GM23338 (cell line): ENCODE measurements at regions not wholly inside any gene's neighbourhood (a gene's known extent, or its start where the extent isn't known, plus 50 kb on each side); places are given as distances from the start of the nearest gene placed in this dataset.

Experiments
- ATAC-seq: fragments of 200-7000 bp; cut with Tn5 transposase; 3 replicates; pipeline ENCODE4 v1.9.1; 2020
- DNase-seq: peaks from one replicate; pipeline ENCODE4 v3.0.0-alpha.2; 2015; ENCODE audit warnings: low spot score
- H2AFZ ChIP-seq: fragments of 200-600 bp; sonication (generic); 2 replicates; pipeline ENCODE4 v1.8.0; 2016; ENCODE audit warnings: antibody characterized with exemption, mild to moderate bottlenecking, moderate library complexity
- H3F3A ChIP-seq: fragments of 200-600 bp; sonication (generic); replicated peaks from 2 replicates; pipeline ENCODE4 v1.8.0; 2017; ENCODE audit warnings: antibody characterized with exemption, mixed run types, low read depth
- H3K27ac ChIP-seq: fragments of 200-600 bp; sonication (generic); 2 replicates; pipeline ENCODE4 v1.6.1; 2016; ENCODE audit warnings: low read depth
- H3K27me3 ChIP-seq: fragments of 200-600 bp; sonication (generic); 2 replicates; pipeline ENCODE4 v1.8.0; 2016; ENCODE audit warnings: mild to moderate bottlenecking, mixed run types, moderate library complexity; ENCODE audit not compliant: insufficient read depth
- H3K36me3 ChIP-seq: fragments of 200-600 bp; sonication (generic); 2 replicates; pipeline ENCODE4 v1.8.0; 2016; ENCODE audit warnings: mild to moderate bottlenecking; ENCODE audit not compliant: insufficient read depth
- H3K4me1 ChIP-seq: fragments of 200-600 bp; sonication (generic); 2 replicates; pipeline ENCODE4 v1.8.0; 2016; ENCODE audit warnings: mild to moderate bottlenecking, moderate library complexity; ENCODE audit not compliant: insufficient read depth
- H3K4me2 ChIP-seq: fragments of 200-600 bp; sonication (generic); 2 replicates; pipeline ENCODE4 v1.7.1; 2017; ENCODE audit warnings: mixed run types
- H3K4me3 ChIP-seq: fragments of 200-600 bp; sonication (generic); 2 replicates; pipeline ENCODE4 v1.6.1; 2016; ENCODE audit warnings: mixed run types
- H3K79me2 ChIP-seq: fragments of 200-600 bp; sonication (generic); replicated peaks from 2 replicates; pipeline ENCODE4 v1.8.0; 2017; ENCODE audit warnings: mild to moderate bottlenecking; ENCODE audit not compliant: insufficient read depth
- H3K9me2 ChIP-seq: fragments of 200-600 bp; sonication (generic); 2 replicates; pipeline ENCODE4 v1.8.0; 2017; ENCODE audit not compliant: insufficient read depth
- H4K20me1 ChIP-seq: fragments of 200-600 bp; sonication (generic); replicated peaks from 2 replicates; pipeline ENCODE4 v1.8.0; 2017; ENCODE audit warnings: mild to moderate bottlenecking; ENCODE audit not compliant: insufficient read depth
- H3K27ac Mint-ChIP-seq: 2 replicates; pipeline ENCODE4 v1.8.0; 2020; ENCODE audit warnings: inconsistent platforms, mild to moderate bottlenecking, moderate library complexity, mixed read lengths
- H3K27me3 Mint-ChIP-seq: 3 replicates; pipeline ENCODE4 v1.8.0; 2022; ENCODE audit warnings: low read depth, mild to moderate bottlenecking, moderate library complexity, mixed read lengths, inconsistent platforms; ENCODE audit not compliant: insufficient read depth, poor library complexity
- H3K36me3 Mint-ChIP-seq: 3 replicates; pipeline ENCODE4 v1.8.0; 2021; ENCODE audit warnings: low read depth, mild to moderate bottlenecking, inconsistent platforms, moderate library complexity, mixed read lengths
- H3K4me1 Mint-ChIP-seq: 3 replicates; pipeline ENCODE4 v1.8.0; 2020; ENCODE audit warnings: mild to moderate bottlenecking, inconsistent platforms, mixed read lengths
- H3K4me3 Mint-ChIP-seq: 3 replicates; pipeline ENCODE4 v1.8.0; 2021; ENCODE audit warnings: moderate library complexity, mild to moderate bottlenecking, inconsistent platforms, mixed read lengths
- H3K9me3 Mint-ChIP-seq: 3 replicates; pipeline ENCODE4 v1.8.0; 2020; ENCODE audit warnings: moderate library complexity, mild to moderate bottlenecking, inconsistent platforms, mixed read lengths
- CREB1 ChIP-seq: fragments of 250-450 bp; sonication (Bioruptor Pico); IDR thresholded peaks from 2 replicates; pipeline ENCODE4 v1.5.0; 2020; ENCODE audit warnings: low read depth, mild to moderate bottlenecking, moderate library complexity
- EZH2 ChIP-seq: fragments of 200-600 bp; sonication (generic); IDR thresholded peaks from one replicate; pipeline ENCODE4 v1.8.0; 2017; ENCODE audit warnings: antibody characterized with exemption, mild to moderate bottlenecking, low read depth; ENCODE audit not compliant: unreplicated experiment
- EZH2phosphoT487 ChIP-seq: fragments of 200-600 bp; sonication (generic); IDR thresholded peaks from one replicate; pipeline ENCODE4 v1.8.1; 2018; ENCODE audit warnings: antibody characterized with exemption; ENCODE audit not compliant: unreplicated experiment
- JUNB ChIP-seq: IDR thresholded peaks from one replicate; pipeline ENCODE4 v1.6.1; 2016; ENCODE audit warnings: antibody characterized with exemption; ENCODE audit not compliant: unreplicated experiment
- NANOG ChIP-seq: IDR thresholded peaks from 2 replicates; pipeline ENCODE4 v1.6.1; 2016; ENCODE audit warnings: antibody characterized with exemption, borderline replicate concordance
- POLR2AphosphoS5 ChIP-seq: IDR thresholded peaks from 2 replicates; pipeline ENCODE4 v1.6.1; 2016; ENCODE audit warnings: antibody characterized with exemption, low read depth
- REST ChIP-seq: IDR thresholded peaks from one replicate; pipeline ENCODE4 v1.6.1; 2018; ENCODE audit warnings: antibody characterized with exemption; ENCODE audit not compliant: unreplicated experiment
- STAT1 ChIP-seq: IDR thresholded peaks from one replicate; pipeline ENCODE4 v1.6.1; 2016; ENCODE audit warnings: antibody characterized with exemption; ENCODE audit not compliant: unreplicated experiment
- ZNF114 ChIP-seq: fragments of 250-450 bp; sonication (Bioruptor Pico); IDR thresholded peaks from 2 replicates; pipeline ENCODE4 v1.5.0; 2020; ENCODE audit warnings: mild to moderate bottlenecking, moderate library complexity
- ZNF331 ChIP-seq: fragments of 250-450 bp; sonication (Bioruptor Pico); IDR thresholded peaks from 2 replicates; pipeline ENCODE4 v1.5.0; 2020; ENCODE audit warnings: low read depth, mild to moderate bottlenecking, moderate library complexity
- ZNF462 ChIP-seq: fragments of 250-450 bp; sonication (Bioruptor Pico); IDR thresholded peaks from 2 replicates; pipeline ENCODE4 v1.5.0; 2020; ENCODE audit warnings: mild to moderate bottlenecking, moderate library complexity
- TF ChIP-seq, protein P1 (sequence below), 2 experiments: fragments of 200-600 bp in 1 of 2; sonication (generic) in 1 of 2; conservative IDR thresholded peaks; 2 replicates each; pipeline versions ENCODE4 v1.5.1 to v1.6.1; 2016 to 2017; ENCODE audit warnings: antibody characterized with exemption in 2 of 2, low read depth in 2 of 2, mild to moderate bottlenecking in 2 of 2, moderate library complexity in 1 of 2

DNA sequence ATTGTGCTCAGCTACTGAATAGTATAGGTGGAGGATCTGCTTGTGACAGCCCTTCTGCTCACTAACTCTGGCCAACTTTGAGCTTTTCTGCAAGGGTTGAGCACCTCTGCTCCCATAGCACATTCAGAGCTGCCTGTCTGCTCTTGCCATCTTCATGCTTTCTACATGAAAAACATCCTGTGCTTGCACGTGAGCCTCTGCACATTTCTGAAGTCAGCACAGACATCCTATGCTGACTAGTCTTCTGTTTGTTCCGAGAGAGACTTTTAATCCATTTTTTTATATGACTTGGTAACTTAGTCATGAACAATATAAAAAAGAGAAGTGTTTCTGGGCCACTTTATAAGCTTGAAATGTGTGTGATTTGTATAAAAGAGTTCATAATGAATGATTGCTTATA lies 969.3 kb downstream of the TMTC2 start (continued):
- TF ChIP-seq ZNF462 (no peak), POLR2AphosphoS5 (no peak), STAT1 (no peak), JUNB (no peak)
- TF ChIP-seq, protein P1, sequence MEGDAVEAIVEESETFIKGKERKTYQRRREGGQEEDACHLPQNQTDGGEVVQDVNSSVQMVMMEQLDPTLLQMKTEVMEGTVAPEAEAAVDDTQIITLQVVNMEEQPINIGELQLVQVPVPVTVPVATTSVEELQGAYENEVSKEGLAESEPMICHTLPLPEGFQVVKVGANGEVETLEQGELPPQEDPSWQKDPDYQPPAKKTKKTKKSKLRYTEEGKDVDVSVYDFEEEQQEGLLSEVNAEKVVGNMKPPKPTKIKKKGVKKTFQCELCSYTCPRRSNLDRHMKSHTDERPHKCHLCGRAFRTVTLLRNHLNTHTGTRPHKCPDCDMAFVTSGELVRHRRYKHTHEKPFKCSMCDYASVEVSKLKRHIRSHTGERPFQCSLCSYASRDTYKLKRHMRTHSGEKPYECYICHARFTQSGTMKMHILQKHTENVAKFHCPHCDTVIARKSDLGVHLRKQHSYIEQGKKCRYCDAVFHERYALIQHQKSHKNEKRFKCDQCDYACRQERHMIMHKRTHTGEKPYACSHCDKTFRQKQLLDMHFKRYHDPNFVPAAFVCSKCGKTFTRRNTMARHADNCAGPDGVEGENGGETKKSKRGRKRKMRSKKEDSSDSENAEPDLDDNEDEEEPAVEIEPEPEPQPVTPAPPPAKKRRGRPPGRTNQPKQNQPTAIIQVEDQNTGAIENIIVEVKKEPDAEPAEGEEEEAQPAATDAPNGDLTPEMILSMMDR (conservative IDR thresholded peaks at IDR 0.05; ENCODE audit: low read depth in 2 of 2): no peak

DNA sequence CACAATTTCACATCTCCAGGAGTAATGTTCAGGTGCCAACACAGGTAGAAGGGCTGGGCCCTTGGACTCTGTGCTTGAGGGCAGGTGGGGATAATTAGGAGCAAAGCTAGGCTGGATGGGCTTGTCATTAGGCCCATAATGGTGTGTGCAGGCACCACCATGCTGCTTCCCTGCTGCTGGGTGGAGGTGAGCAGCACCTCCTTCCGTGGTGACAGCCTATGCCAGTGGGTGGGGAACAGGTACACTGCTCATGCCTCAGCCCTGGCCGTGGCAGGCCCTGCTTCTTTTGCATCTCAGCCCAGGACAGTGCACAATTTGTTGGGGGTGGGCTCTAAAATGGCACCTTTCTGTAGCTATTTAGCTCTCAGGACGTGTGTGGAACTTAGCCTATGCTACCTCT lies 955.5 kb downstream of the TMTC2 start:
- H3K27me3 ChIP-seq: no peaks in the 10 kb centered on the region
- no peak overlapping the region for H2AFZ ChIP-seq
- no peak overlapping the region for H3K27ac ChIP-seq
- Mint-ChIP-seq H3K27me3 (no peaks in the 10 kb centered on the region), H3K27ac (no peak overlapping the region; the same call in 1 of the 2 replicates), H3K4me1 (peaks cover 11% of the 10 kb centered on the region; the same call in 2 of the 3 replicates), H3K4me3 (no peak overlapping the region), H3K9me3 (peaks cover 3% of the 10 kb centered on the region; the same call in 1 of the 3 replicates), H3K36me3 (no peaks in the 10 kb centered on the region)
- H3F3A ChIP-seq: no peaks in the 10 kb centered on the region
- no peak overlapping the region for H3K4me3 ChIP-seq
- no peak overlapping the region for H3K4me2 ChIP-seq
- no peaks in the 10 kb centered on the region; the same call in 1 of the 2 replicates for H3K9me2 ChIP-seq
- no peaks in the 10 kb centered on the region for H3K36me3 ChIP-seq
- ATAC-seq: no peak
- no peaks in the 10 kb centered on the region for H3K79me2 ChIP-seq
- H3K4me1 ChIP-seq: peaks cover 9% of the 10 kb centered on the region; the same call in 1 of the 2 replicates
- no peaks in the 10 kb centered on the region for H4K20me1 ChIP-seq
- DNase-seq: no peak
- TF ChIP-seq ZNF331 (CRISPR knock-in tag): no peak
- no peak for TF ChIP-seq REST
- TF ChIP-seq ZNF114 (CRISPR knock-in tag): no peak
- no peak for TF ChIP-seq CREB1 (CRISPR knock-in tag)
- no peak for TF ChIP-seq EZH2
- no peak for TF ChIP-seq POLR2AphosphoS5
- no peak for TF ChIP-seq NANOG
- TF ChIP-seq, protein P1 (conservative IDR thresholded peaks at IDR 0.05; ENCODE audit: low read depth in 2 of 2): no peak
- TF ChIP-seq EZH2phosphoT487: no peak
